ENCODE measurements at regions not wholly inside any gene's neighbourhood (a gene's known extent, or its start where the extent isn't known, plus 50 kb on each side); places are given as distances from the start of the nearest gene placed in this dataset.

DNA sequence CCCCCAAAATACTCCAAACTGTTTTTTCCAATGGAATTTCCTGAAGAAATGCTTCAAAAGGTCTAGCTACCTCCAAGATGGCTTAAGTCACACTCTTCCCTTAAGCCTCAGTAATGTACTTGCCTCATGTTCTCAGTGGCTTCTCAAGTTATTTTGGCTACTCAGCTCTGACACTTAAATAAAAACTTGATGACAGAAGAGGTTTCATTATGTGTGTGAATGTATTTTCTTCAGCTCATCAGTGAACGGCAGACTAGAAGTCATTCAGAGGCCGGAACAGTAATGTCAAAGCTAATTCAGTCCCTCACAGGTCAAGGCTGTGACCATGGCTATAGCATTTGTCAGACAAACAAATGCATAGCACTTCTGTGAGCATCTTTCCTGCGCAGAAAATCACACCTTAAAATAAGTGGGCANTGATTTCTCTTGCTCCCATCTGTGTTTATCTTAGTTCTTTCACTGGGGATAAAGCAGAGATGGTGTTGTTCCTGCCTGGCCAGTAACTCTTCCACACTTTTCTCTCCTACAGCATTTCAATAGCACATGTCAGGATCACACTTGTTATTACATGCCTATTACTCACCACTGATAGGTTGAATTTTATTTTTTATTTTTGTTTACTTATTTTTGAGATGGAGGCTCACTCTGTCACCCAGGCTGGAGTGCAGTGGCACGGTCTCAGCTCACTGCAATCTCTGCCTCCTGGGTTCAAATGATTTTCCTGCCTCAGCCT is 68.5 kb upstream of the PLCL2 start:
- no peak overlapping the region for H3K4me3 ChIP-seq (ENCODE audit: control insufficient read depth, low read depth, low read length)
- no peak for DNase-seq (ENCODE audit: low read depth)
- TF ChIP-seq, protein P1, sequence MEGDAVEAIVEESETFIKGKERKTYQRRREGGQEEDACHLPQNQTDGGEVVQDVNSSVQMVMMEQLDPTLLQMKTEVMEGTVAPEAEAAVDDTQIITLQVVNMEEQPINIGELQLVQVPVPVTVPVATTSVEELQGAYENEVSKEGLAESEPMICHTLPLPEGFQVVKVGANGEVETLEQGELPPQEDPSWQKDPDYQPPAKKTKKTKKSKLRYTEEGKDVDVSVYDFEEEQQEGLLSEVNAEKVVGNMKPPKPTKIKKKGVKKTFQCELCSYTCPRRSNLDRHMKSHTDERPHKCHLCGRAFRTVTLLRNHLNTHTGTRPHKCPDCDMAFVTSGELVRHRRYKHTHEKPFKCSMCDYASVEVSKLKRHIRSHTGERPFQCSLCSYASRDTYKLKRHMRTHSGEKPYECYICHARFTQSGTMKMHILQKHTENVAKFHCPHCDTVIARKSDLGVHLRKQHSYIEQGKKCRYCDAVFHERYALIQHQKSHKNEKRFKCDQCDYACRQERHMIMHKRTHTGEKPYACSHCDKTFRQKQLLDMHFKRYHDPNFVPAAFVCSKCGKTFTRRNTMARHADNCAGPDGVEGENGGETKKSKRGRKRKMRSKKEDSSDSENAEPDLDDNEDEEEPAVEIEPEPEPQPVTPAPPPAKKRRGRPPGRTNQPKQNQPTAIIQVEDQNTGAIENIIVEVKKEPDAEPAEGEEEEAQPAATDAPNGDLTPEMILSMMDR (IDR thresholded peaks at IDR 0.05; ENCODE audit: control insufficient read depth, insufficient read depth, low read depth, low read length, missing control alignments), result no peak

DNA sequence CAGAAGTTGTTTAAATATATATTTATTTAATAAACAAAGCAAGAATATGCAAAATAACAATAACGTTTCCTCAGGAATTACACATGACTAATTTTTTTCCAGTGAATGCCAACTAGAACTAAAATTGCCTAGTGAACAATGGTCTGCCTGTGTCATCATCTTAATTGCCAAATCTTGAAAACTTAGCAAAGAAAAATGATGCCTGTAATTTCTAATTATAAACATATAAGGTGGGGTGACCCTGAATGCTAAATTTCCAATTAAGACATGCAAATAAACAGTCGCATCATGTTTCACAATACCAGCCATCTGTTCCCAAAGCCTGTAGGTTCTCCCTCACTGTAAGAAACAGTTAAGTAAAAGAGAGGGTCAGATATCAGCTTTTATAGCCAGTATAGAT is 67.6 kb upstream of the PLCL2 start:
- no peak for DNase-seq (ENCODE audit: low read depth)
- H3K4me3 ChIP-seq (ENCODE audit: control insufficient read depth, low read depth, low read length), result no peak overlapping the region
- TF ChIP-seq, protein P1 (IDR thresholded peaks at IDR 0.05; ENCODE audit: control insufficient read depth, insufficient read depth, low read depth, low read length, missing control alignments), result no peak

DNA sequence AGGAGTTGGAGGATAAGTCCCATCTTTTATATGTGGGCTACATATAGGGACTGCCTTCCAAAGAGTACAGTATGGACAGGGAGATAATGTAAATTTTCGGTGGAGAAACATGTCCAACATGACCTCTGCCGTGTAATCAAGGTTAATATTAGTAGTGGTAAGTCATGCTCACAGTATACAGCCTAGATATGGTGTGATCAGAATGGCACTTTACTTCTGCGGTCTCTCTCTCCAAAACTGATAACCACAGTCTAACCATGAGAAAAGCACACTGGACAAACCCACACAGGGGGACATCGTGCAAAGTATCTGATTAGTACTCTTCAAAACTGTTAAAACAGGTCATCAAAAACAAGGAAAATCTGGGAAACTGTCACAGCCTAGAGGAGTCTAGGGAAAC is 66.6 kb upstream of the PLCL2 start:
- TF ChIP-seq, protein P1 (IDR thresholded peaks at IDR 0.05; ENCODE audit: control insufficient read depth, insufficient read depth, low read depth, low read length, missing control alignments), result no peak
- H3K4me3 ChIP-seq (ENCODE audit: control insufficient read depth, low read depth, low read length), result no peak overlapping the region
- DNase-seq (ENCODE audit: low read depth), result no peak

DNA sequence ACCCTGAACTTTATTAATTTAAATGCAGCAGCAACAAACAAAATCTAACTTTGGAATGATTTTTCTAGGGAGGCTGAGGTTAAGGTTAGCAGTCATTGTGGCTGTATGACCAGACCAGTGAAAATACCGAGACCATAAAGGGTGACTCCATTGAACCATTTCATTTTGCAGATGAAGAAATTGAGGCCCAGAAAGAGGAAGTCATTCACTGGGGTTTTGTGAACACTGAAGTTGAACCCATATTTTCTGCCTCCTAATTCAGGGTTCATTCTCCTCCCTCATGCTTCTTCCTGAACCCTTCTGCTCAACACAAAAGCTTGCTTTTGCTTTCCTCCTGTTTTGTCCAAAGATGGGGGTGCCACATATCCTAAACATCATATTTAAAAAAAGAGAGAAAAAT is 65.8 kb upstream of the PLCL2 start:
- TF ChIP-seq, protein P1 (IDR thresholded peaks at IDR 0.05; ENCODE audit: control insufficient read depth, insufficient read depth, low read depth, low read length, missing control alignments), result no peak
- no peak for DNase-seq (ENCODE audit: low read depth)
- H3K4me3 ChIP-seq (ENCODE audit: control insufficient read depth, low read depth, low read length), result no peak overlapping the region

DNA sequence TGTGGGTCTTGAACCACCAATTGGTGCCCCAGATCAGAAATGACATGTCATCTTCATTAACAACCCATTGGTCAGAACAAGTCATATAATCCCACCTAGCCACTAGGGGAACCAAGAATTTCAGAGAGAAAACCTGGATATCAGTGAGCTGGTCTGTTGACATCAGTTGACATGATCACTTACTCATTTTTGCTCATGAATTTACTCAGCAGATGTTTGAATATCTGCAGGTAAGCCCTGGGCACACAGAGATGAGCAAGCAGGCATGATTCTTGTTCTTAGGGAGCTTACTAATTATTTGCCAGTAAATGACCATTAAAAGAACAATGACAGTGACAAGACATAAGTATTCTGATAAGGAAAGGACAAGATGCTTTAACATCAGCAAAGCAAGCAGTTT is 64.3 kb upstream of the PLCL2 start:
- no peak for DNase-seq (ENCODE audit: low read depth)
- no peak overlapping the region for H3K4me3 ChIP-seq (ENCODE audit: control insufficient read depth, low read depth, low read length)
- TF ChIP-seq, protein P1 (IDR thresholded peaks at IDR 0.05; ENCODE audit: control insufficient read depth, insufficient read depth, low read depth, low read length, missing control alignments), result no peak

DNA sequence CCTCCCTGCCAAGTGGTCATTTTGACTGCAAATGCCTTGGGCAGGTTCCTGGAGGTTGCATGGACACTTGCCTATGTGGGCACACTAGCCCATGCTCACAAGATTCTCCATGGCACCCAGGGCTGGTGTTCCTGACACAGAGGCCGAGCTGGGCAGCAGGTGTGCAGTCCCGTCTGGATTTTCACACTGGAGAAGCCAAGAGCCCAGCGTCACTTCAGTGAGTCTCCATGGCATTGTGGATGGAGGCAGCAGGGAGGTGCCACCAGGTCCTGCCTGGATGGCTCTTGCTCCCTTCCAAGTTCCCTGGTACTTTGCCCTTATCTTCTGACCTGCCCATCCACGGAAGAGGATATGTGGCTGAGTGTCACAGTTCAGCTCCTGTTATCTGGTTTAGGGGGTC is 63.7 kb upstream of the PLCL2 start:
- TF ChIP-seq, protein P1 (IDR thresholded peaks at IDR 0.05; ENCODE audit: control insufficient read depth, insufficient read depth, low read depth, low read length, missing control alignments), result no peak
- H3K4me3 ChIP-seq (ENCODE audit: control insufficient read depth, low read depth, low read length), result no peak overlapping the region
- no peak for DNase-seq (ENCODE audit: low read depth)
